ENCODE measurements at regions not wholly inside any gene's neighbourhood (a gene's known extent, or its start where the extent isn't known, plus 50 kb on each side); places are given as distances from the start of the nearest gene placed in this dataset.
A peak's percentile ranks its signal among the peaks of the same experiment; 100 is the strongest.
"Not testable (repeated sequence)": the region's sequence is repeated elsewhere in the genome, so short reads cannot be mapped to it uniquely, and the experiment has no call there.

- DNase-seq (ENCODE audit: extremely low spot score), result peak; percentile 19
- POLR2A ChIA-PET, result no interaction called here
- CTCF ChIA-PET, result interaction anchor here (0.7 kb wide), 1 partner anchor 19 kb away, joined by 3 read pairs; no protein-coding TSS in a partner anchor
- TF ChIP-seq, protein P1, sequence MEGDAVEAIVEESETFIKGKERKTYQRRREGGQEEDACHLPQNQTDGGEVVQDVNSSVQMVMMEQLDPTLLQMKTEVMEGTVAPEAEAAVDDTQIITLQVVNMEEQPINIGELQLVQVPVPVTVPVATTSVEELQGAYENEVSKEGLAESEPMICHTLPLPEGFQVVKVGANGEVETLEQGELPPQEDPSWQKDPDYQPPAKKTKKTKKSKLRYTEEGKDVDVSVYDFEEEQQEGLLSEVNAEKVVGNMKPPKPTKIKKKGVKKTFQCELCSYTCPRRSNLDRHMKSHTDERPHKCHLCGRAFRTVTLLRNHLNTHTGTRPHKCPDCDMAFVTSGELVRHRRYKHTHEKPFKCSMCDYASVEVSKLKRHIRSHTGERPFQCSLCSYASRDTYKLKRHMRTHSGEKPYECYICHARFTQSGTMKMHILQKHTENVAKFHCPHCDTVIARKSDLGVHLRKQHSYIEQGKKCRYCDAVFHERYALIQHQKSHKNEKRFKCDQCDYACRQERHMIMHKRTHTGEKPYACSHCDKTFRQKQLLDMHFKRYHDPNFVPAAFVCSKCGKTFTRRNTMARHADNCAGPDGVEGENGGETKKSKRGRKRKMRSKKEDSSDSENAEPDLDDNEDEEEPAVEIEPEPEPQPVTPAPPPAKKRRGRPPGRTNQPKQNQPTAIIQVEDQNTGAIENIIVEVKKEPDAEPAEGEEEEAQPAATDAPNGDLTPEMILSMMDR (IDR thresholded peaks at IDR 0.05; ENCODE audit: control extremely low read depth, extremely low read depth, low read depth, missing control alignments), result peak; percentile 49
These were observed 433.1 kb upstream of the AMELY start for GRCh38 chrY:7344661-7345060.

GRCh38 chrY:7343261-7343660 lies 431.7 kb upstream of the AMELY start:
- ChIA-PET CTCF (no interaction called here), POLR2A (no interaction called here)
- DNase-seq (ENCODE audit: extremely low spot score), result no peak
- TF ChIP-seq, protein P1 (IDR thresholded peaks at IDR 0.05; ENCODE audit: control extremely low read depth, extremely low read depth, low read depth, missing control alignments), result no peak

DNA sequence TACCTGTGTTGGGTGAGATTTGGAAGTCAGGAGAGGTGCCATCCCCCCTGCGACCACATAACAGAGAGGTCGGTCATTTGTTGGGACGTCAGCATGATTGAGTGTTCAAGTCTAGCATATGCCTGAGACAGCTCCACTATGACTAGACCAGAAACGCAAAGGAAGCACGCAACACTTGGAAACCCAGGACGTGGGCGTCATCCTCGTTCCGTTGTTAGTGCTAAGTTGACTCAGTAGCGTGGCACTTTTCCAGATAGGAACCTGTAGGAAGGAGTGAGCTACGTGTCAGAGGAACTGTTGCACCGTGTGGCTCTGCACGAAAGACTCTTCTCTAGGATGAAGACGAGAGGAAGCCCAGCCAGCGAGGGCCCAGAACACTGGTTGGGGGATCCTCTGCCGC lies 431.2 kb upstream of the AMELY start:
- DNase-seq (ENCODE audit: extremely low spot score); POLR2A ChIA-PET; CTCF ChIA-PET: not testable (repeated sequence)

- ChIA-PET POLR2A (no interaction called here), CTCF (no interaction called here)
- no peak for DNase-seq (ENCODE audit: extremely low spot score)
- TF ChIP-seq, protein P1 (IDR thresholded peaks at IDR 0.05; ENCODE audit: control extremely low read depth, extremely low read depth, low read depth, missing control alignments), result no peak
These were observed 428.0 kb upstream of the AMELY start for GRCh38 chrY:7339391-7340087.

DNA sequence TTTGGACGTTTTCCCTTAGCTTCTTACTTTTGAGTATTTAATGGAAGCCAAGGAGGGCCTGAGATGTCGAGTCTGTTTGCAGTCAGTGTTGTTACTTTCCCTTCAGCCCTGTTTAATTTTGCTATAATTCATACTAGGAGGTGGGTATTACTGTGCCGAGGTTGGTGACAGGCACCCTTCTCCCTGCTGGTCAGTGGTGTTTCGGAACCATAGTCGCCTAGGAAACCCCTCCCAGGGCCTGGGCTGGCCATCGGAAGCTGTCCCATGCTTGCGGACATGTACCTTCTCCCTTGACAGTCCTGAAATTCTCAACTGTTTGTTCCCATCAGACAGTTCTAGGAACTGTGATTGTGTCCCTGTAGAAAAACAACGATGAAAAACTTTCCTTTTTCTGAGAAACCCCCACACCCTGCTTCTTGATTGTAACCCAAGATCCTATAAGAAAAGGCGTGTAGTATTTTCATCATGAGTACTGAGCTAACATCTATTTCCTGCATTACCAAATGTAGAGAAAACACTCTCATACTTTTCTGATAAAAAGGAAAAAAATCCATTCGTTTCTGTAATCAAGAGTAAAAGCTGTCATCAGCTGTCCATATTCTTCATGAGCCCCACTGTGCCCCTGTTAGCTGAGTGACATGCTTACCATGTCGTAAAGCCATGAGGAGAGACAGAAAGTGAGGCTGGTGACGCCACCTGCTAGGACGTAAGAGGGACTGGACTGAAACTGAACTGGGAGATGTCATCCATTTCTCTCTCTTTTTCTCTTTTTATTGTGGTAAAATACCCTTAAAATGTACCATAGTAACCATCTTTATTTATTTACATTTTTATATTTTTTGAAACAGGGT lies 424.7 kb upstream of the AMELY start:
- TF ChIP-seq, protein P1 (IDR thresholded peaks at IDR 0.05; ENCODE audit: control extremely low read depth, extremely low read depth, low read depth, missing control alignments), result no peak
- POLR2A ChIA-PET, result no interaction called here
- CTCF ChIA-PET, result no interaction called here
- DNase-seq (ENCODE audit: extremely low spot score), result no peak

- TF ChIP-seq, protein P1 (IDR thresholded peaks at IDR 0.05; ENCODE audit: control extremely low read depth, extremely low read depth, low read depth, missing control alignments), result no peak
- CTCF ChIA-PET, result no interaction called here
- DNase-seq (ENCODE audit: extremely low spot score), result no peak
- POLR2A ChIA-PET, result no interaction called here
These were observed 422.9 kb upstream of the AMELY start for GRCh38 chrY:7334449-7334848.

All from GM10248 (cell line).